ENCODE measurements at regions not wholly inside any gene's neighbourhood (a gene's known extent, or its start where the extent isn't known, plus 50 kb on each side); places are given as distances from the start of the nearest gene placed in this dataset.

GRCh38 chr9:90176901-90177300 is 465.7 kb downstream of the DIRAS2 start:
- TF ChIP-seq CTCF (IDR thresholded peaks at IDR 0.05) (no peak), POLR2A (IDR thresholded peaks at IDR 0.05) (no peak)
